ENCODE measurements at regions not wholly inside any gene's neighbourhood (a gene's known extent, or its start where the extent isn't known, plus 50 kb on each side); places are given as distances from the start of the nearest gene placed in this dataset.
"Not testable (repeated sequence)": the region's sequence is repeated elsewhere in the genome, so short reads cannot be mapped to it uniquely, and the experiment has no call there.

DNA sequence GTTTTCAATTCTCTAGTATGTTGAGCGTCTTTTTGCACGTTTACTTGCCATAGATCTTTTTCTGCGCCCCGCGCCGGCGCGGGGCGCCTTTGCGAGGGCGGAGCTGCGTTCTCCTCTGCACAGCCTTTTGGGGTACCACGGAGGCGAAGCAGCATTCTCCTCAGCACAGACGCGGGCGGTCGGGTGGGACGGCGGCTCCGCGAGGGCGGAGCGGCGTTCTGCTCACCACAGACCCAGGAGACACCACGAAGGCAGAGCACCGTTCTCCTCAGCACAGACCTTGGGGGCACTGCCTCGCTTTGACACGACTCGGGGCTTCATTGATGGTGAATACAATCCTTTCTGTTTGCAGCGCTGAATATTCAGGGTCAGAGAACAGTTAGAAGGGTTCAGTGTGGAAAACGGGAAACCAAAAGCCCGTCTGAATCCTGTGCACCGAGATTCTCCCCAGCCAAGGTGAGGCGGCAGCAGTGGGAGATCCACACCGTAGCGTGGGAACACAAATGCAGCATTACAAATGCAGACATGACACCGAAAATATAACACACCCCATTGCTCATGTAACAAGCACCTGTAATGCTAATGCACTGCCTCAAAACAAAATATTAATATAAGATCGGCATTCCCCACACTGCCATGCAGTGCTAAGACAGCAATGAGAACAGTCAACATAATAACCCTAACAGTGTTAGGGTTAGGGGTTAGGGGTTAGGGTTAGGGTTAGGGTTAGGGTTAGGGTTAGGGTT is 190.7 kb upstream of the VIPR2 start:
- peak overlapping the region; percentile 82 for H3K4me3 Mint-ChIP-seq (ENCODE audit: unreplicated experiment)
- H3K27ac Mint-ChIP-seq (ENCODE audit: unreplicated experiment): peak overlapping the region; percentile 42
- not testable (repeated sequence) for H3K27me3 Mint-ChIP-seq (ENCODE audit: unreplicated experiment); H3K4me1 Mint-ChIP-seq (ENCODE audit: unreplicated experiment); DNase-seq (ENCODE audit: low spot score)
- peaks cover 15% of the 10 kb centered on the region for H3K9me3 Mint-ChIP-seq (ENCODE audit: unreplicated experiment)
- H3K36me3 Mint-ChIP-seq (ENCODE audit: low read depth, unreplicated experiment): peaks cover 12% of the 10 kb centered on the region

DNA sequence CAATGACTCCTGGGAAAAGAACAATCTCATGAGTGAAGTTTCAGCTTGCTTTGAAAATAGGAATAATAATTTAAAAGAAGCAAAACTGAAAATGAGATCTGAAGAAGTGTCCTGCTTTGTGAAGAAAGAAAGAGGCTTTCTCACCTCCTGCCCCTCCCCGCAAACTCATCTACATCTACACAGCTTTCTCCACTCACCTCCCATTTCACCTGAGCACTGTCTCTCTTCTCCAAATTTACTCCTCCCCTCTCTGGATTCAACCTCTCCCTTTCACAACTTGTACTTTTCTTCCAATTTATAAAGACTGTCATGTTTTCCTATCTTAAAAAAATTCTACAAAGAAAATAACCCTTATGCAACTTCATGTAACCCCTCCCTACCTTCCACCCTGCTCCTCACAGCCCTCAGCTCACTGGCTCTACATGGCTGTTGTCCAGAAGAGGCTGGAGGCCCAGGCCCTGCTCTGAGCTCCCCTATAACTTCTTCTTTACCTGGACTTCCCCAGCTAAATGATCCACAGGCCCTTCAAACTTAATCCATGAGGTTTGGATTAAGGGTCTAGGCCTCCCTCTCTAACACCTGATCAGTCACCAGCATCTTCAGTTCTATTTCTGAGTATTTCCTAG is 188.3 kb upstream of the VIPR2 start:
- peaks cover 12% of the 10 kb centered on the region for H3K36me3 Mint-ChIP-seq (ENCODE audit: low read depth, unreplicated experiment)
- not testable (repeated sequence) for H3K4me1 Mint-ChIP-seq (ENCODE audit: unreplicated experiment); DNase-seq (ENCODE audit: low spot score); H3K4me3 Mint-ChIP-seq (ENCODE audit: unreplicated experiment); H3K27ac Mint-ChIP-seq (ENCODE audit: unreplicated experiment); H3K27me3 Mint-ChIP-seq (ENCODE audit: unreplicated experiment)
- peaks cover 20% of the 10 kb centered on the region for H3K9me3 Mint-ChIP-seq (ENCODE audit: unreplicated experiment)

DNA sequence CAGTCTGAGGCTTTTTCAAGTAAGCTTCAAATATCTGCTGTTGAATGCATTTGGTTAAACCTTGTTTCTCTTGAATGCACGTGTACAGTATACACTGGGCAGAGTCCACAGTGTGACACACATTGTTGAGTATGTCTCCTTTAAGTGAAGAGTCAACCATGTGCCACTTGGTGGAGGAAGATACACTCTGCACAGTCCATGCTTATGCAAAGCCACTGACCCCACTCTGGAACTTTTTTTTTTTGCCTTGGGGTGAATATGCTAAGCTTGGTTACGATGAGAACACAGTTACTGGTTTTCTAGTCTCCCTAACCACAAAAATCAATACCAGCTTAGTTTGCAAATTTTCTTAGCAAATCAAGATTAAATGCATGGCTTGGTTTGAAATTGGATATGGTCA is 186.8 kb upstream of the VIPR2 start:
- no peak overlapping the region for H3K27ac Mint-ChIP-seq (ENCODE audit: unreplicated experiment)
- no peak overlapping the region for H3K4me3 Mint-ChIP-seq (ENCODE audit: unreplicated experiment)
- TF ChIP-seq, protein P1, sequence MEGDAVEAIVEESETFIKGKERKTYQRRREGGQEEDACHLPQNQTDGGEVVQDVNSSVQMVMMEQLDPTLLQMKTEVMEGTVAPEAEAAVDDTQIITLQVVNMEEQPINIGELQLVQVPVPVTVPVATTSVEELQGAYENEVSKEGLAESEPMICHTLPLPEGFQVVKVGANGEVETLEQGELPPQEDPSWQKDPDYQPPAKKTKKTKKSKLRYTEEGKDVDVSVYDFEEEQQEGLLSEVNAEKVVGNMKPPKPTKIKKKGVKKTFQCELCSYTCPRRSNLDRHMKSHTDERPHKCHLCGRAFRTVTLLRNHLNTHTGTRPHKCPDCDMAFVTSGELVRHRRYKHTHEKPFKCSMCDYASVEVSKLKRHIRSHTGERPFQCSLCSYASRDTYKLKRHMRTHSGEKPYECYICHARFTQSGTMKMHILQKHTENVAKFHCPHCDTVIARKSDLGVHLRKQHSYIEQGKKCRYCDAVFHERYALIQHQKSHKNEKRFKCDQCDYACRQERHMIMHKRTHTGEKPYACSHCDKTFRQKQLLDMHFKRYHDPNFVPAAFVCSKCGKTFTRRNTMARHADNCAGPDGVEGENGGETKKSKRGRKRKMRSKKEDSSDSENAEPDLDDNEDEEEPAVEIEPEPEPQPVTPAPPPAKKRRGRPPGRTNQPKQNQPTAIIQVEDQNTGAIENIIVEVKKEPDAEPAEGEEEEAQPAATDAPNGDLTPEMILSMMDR (IDR thresholded peaks at IDR 0.05; ENCODE audit: unreplicated experiment): no peak
- H3K27me3 Mint-ChIP-seq (ENCODE audit: unreplicated experiment): peaks cover 9% of the 10 kb centered on the region
- H3K4me1 Mint-ChIP-seq (ENCODE audit: unreplicated experiment): no peaks in the 10 kb centered on the region
- H3K36me3 Mint-ChIP-seq (ENCODE audit: low read depth, unreplicated experiment): peaks cover 12% of the 10 kb centered on the region
- no peak for DNase-seq (ENCODE audit: low spot score)
- peaks cover 28% of the 10 kb centered on the region for H3K9me3 Mint-ChIP-seq (ENCODE audit: unreplicated experiment)

DNA sequence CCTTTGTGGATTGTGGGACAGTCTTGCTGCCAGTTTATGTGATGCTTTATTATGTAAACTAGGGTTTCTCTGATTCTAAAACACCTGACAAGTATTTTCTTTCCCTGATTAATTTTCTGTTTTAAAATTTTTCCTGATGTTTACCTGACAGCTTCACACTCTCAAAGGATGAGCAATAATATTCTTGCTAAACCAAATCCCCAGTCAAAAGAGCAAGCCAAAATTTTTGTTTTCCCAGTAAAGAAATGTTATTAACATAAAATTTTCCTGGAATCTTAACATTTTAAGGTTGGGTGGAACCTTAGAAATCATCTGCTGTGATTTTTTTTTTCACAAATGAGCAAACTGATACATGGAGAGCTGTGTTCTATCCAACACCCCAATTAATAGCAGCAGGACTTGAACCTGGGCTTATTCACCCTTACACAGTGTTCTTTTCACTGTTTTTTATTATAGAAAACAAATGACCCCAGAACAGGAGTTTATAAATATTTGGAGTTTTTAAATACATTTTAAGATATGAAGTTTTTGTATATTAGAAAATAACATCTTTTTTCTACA is 185.2 kb upstream of the VIPR2 start:
- TF ChIP-seq, protein P1 (IDR thresholded peaks at IDR 0.05; ENCODE audit: unreplicated experiment): no peak
- Mint-ChIP-seq H3K27ac (ENCODE audit: unreplicated experiment) (no peak overlapping the region), H3K27me3 (ENCODE audit: unreplicated experiment) (peaks cover 8% of the 10 kb centered on the region), H3K4me1 (ENCODE audit: unreplicated experiment) (no peaks in the 10 kb centered on the region), H3K4me3 (ENCODE audit: unreplicated experiment) (no peak overlapping the region), H3K9me3 (ENCODE audit: unreplicated experiment) (peaks cover 32% of the 10 kb centered on the region), H3K36me3 (ENCODE audit: low read depth, unreplicated experiment) (peaks cover 11% of the 10 kb centered on the region)
- no peak for DNase-seq (ENCODE audit: low spot score)

DNA sequence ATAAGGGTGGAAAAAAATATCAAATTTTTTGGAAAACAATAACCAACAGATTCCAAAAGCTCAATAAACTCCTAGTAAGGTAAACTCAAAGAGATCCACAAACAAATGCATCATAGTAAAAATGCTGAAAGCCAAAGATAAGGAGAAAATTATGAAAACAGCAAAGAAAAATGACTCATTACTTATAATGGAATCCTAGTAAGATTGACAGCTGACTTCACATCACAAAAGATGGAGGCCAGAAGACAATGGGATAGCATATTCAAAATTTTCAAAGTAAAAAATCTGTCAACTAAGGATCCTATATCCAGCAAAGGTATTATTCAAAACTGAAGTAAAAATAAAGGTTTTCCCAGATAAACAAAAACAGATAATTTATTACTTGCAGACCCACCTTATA is 183.4 kb upstream of the VIPR2 start:
- Mint-ChIP-seq H3K9me3 (ENCODE audit: unreplicated experiment) (peaks cover 29% of the 10 kb centered on the region), H3K36me3 (ENCODE audit: low read depth, unreplicated experiment) (peaks cover 3% of the 10 kb centered on the region), H3K4me1 (ENCODE audit: unreplicated experiment) (no peaks in the 10 kb centered on the region), H3K4me3 (ENCODE audit: unreplicated experiment) (no peak overlapping the region), H3K27me3 (ENCODE audit: unreplicated experiment) (peaks cover 2% of the 10 kb centered on the region), H3K27ac (ENCODE audit: unreplicated experiment) (no peak overlapping the region)
- DNase-seq (ENCODE audit: low spot score): no peak
- TF ChIP-seq, protein P1 (IDR thresholded peaks at IDR 0.05; ENCODE audit: unreplicated experiment): no peak

DNA sequence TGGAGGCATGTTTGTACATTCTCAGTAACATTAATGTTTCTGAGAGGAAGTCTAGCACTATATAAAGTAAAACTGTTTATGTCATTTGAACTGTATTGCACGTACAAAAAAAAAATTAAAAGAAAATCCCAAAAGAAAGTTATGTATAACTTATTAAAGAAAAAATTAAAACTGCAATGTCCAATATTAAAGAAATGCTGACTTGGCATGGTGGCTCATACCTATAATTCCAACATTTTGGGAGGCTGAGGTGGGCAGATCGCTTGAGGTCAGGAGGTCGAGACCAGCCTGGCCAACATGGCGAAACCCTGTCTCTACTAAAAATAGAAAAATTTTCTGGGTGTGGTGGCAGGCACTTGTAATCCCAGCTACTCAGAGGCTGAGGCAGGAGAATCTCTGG is 178.7 kb upstream of the VIPR2 start:
- H3K4me1 Mint-ChIP-seq (ENCODE audit: unreplicated experiment): no peaks in the 10 kb centered on the region
- DNase-seq (ENCODE audit: low spot score): no peak
- H3K36me3 Mint-ChIP-seq (ENCODE audit: low read depth, unreplicated experiment): peaks cover 3% of the 10 kb centered on the region
- no peak overlapping the region for H3K27ac Mint-ChIP-seq (ENCODE audit: unreplicated experiment)
- TF ChIP-seq, protein P1 (IDR thresholded peaks at IDR 0.05; ENCODE audit: unreplicated experiment): no peak
- H3K4me3 Mint-ChIP-seq (ENCODE audit: unreplicated experiment): no peak overlapping the region
- no peaks in the 10 kb centered on the region for H3K27me3 Mint-ChIP-seq (ENCODE audit: unreplicated experiment)
- H3K9me3 Mint-ChIP-seq (ENCODE audit: unreplicated experiment): peaks cover 35% of the 10 kb centered on the region
